Mucosa of gallbladder (tissue), 1 donor: ENCODE measurements at regions not wholly inside any gene's neighbourhood (a gene's known extent, or its start where the extent isn't known, plus 50 kb on each side); places are given as distances from the start of the nearest gene placed in this dataset.

Source experiments
- DNase-seq: peaks from one replicate; pipeline ENCODE4 v3.0.0-alpha.2; 2020; ENCODE audit warnings: low spot score
- donor health status: DM: no; HTN: no; CAD: no.

GRCh38 chr19:28486473-28486872 is 726.5 kb downstream of the UQCRFS1 start:
- DNase-seq: no peak

GRCh38 chr19:28485292-28485691 is 727.7 kb downstream of the UQCRFS1 start:
- peak; percentile 52 for DNase-seq

- DNase-seq: no peak
Observed at GRCh38 chr19:28483197-28483596, 729.8 kb downstream of the UQCRFS1 start.

DNA sequence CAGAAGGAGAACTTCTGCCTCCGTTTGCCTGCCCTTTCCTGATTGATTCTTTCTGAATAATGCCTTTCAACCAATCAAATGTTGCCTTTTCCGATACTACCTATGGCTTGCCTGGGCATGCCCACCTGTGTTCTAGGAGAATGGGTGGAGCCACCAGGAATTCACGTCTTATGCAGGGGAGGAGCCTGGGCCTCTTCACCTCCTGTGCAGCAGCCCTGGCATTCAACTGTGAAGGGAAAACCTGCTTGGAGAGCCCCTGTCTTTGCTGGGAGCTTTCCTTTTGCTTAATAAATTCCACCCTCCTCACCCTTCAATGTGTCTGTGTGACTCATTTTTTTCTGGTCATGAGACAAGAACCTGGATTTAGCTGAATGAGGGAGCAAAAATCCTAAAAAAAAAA is 730.7 kb downstream of the UQCRFS1 start:
- no peak for DNase-seq

DNA sequence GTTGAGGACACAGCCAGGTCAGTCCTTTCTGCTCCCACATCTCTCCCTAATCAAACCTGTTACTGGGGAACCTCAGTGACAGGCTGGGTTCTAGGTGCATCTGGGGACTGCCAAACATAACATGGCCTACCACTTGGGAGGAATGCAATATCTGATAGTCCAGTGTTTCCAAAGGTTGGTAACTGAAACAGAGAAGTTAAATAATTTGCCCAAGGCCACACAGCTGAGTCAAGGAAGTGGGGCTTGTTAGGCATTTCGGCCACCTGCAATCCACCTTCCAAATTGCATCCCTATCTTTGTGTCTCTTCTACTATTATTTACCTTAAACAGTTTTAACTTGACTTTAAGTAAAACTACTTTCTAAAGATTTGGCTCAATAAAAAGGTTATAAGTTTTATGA is 731.3 kb downstream of the UQCRFS1 start:
- no peak for DNase-seq

GRCh38 chr19:28475525-28475924 is 737.4 kb downstream of the UQCRFS1 start:
- no peak for DNase-seq

DNA sequence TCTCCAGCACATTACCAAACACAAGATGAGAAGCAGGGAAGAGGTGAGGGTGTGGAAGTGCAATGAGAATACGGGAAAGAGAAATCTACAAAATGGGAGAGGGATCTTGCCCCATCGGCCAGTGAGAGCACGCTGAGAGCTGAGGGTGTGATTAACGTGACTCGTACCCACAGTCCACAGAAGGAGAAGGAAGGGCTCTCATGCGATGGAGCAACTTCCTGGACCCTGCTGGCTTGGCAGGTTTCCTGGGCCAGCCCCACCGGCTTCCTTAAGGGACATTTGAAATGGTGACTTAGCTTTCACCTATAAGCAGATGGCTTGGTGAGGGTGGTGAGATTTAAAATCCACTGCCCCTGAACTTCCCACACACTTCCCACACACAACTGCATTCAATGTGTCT is 740.1 kb downstream of the UQCRFS1 start:
- peak; percentile 26 for DNase-seq

DNA sequence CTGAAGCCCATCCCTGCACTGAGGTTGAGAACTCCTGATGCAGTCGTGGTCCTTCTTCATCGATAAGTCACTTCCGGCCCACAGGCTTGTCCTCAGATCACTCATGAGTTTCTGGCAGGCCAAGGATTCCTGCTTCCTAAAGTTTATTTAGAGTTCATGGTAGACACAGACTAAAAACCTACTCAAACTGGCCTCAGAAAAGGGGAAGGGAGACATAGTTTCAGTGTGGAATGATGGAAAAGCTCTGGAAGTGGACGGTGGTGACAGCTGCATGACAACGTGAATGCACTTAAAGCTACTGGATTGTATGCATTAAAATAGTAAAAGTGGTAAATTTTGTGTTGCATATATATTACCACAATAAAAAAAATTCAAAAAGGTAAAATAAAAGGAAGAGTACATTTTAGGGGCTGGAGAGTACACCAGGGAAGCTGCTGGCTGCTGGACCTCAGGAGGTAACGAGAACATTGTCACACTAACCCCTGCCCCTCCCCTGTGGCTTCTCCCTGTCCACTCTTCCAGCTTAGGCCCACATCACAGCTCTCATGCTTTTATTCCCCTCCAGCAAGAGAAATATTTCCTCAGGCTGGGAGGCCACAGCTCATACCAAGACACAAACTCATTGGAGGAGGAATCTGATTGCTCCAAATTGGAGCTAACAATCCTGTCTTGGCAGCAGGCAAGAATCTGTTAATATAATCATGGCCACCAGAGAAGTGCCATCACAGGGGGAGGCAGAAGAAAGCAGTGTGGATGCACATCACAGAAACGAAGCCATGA is 741.0 kb downstream of the UQCRFS1 start:
- DNase-seq: no peak

GRCh38 chr19:28469544-28469943 is 743.4 kb downstream of the UQCRFS1 start:
- DNase-seq: no peak

DNA sequence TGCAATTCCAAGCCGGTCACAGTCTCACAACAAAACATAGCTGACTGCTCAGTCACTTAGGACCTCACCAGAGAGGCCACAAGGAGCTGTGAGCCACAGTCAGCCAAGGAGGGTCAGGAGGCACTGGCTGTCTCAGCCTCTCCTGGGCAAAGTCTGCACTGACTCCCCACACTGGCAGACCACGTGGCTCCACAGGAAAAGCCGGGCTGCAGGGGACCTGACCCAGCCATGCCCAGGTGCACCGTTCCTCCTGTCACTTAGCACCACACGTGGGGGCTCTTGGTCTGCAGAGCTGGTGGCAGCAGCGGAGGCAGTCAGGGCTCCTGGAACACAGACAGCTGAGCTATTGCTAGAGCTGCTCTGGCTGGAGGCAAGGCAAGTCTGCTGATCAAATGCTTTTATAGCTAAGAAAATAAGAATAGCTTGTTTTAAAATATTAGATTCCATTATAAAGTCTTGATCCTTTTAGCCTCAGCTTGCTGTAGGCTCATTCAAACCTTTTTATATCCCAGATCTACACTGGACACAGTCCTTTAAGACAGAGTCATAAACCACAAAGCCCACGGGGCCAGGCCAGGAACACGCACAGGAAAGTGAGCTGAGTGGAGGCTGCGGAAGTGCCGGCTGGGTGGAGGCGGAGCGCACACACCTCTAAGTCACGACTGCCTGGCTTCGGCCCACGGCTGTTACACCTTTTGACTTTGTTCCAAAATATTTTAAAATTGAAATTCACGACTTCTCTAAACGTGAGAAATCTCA is 744.1 kb downstream of the UQCRFS1 start:
- DNase-seq: peak; percentile 89

GRCh38 chr19:28466107-28467045 is 746.6 kb downstream of the UQCRFS1 start:
- peak; percentile 73 for DNase-seq

- no peak for DNase-seq
Observed at GRCh38 chr19:28465371-28466086, 747.4 kb downstream of the UQCRFS1 start.

GRCh38 chr19:28463493-28464053 is 749.4 kb downstream of the UQCRFS1 start:
- no peak for DNase-seq

- DNase-seq: no peak
Observed at GRCh38 chr19:28457620-28458019, 755.3 kb downstream of the UQCRFS1 start.

DNA sequence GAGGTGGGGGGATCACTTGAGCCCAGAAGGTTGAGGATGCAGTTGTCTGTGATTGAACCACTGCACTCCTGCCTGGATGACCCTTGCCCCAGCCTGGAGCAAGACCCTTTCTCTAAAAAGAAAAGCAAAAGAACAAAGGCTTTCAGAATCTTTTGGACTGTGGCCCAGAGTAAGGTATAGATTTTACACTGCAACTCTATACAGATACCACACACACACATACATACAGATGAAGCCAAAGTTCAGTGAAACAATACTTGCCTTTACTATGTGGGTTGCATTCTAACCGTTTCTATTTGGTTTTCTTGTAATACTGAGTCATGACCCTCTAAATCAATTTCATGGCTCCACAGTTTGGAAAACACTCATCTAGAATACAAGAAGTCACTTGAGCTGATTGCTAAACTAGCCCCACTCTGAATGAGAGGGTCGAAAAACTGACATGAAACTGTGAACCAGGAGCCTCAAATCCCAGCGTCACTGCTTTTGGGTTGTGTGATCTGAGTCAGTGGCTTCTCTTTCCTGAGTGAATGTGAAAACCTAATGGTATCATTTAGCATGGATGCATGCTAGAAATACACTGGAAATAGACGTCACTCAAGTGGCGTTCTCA is 756.1 kb downstream of the UQCRFS1 start:
- no peak for DNase-seq

- DNase-seq: no peak
Observed at GRCh38 chr19:28456252-28456651, 756.7 kb downstream of the UQCRFS1 start.

DNA sequence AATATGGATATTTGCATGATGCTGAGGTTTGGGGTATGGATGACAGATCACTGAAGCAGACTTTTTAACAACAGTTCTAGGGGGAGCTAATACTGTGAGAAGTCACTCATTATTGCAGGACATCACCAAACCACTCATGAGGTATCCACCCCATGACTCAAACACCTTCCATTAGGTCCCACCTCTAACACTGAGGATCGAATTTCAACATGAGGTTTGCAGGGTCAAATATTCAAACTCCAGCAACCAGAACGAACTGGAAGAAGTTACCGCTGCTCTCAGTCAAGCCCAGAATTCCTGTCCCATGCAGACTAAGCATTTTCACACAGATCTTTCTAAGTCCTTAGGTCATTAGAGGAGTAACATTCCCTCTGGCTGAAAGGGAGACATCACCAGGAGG is 758.9 kb downstream of the UQCRFS1 start:
- DNase-seq: no peak

DNA sequence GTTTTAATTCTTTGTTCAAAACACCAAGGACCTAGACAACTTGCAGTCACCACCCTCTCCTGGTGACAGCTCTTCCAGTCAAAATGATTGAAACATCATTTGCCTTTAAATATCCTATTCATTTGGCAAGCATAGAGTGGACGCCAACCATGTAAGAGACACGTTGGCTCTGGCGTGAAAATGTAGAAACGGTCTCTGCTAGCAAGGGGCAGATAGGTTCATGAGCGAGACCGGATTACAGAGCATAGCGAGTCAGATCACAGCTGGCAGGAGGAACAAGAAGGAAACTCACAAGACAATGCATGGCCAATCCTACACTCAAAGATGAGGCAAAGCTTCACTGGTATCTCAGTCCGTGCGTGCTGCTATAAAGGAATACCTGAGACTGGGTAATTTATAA is 759.5 kb downstream of the UQCRFS1 start:
- DNase-seq: no peak

DNA sequence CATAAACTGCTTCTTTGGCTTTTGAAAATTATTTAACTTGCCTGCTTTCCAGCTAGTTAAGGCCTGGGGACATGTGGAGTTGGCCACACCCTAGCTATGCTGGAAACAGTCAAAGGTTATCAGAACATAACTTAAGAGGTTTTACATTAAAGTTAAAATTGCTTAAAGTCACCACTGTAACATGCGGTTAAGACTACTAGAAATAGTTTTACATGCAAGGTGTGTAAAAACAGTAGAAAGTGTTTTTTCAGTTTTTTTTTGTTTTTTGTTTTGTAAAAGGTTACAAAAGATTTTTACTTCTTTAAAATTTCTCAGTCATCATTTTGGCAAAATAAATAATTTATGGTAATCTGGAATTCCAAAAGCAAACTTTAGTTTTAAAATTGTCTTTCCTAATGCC is 763.1 kb downstream of the UQCRFS1 start:
- no peak for DNase-seq

DNA sequence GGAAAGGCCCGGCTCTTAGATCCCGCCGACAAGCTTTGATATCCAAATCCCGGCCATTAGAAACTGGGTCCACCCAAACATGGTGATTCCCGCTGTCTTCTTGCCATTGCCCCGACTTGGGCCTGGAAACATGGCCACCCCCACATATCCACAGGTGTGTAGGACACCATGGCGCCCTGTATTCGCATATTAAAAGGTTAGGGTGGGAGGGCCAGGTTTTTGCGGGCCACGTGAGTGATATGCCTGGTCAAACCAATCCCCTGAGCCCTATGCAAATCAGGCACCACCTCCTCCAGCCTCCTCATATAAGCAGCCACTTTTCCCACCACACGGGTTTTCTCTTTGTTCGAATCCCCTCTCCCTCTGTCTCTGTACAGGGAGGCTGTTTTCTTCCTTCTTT is 766.4 kb downstream of the UQCRFS1 start:
- no peak for DNase-seq

- no peak for DNase-seq
Observed at GRCh38 chr19:28445826-28446225, 767.1 kb downstream of the UQCRFS1 start.
